NCI-H345 (cell line): ENCODE measurements at regions not wholly inside any gene's neighbourhood (a gene's known extent, or its start where the extent isn't known, plus 50 kb on each side); places are given as distances from the start of the nearest gene placed in this dataset.
A peak's percentile ranks its signal among the peaks of the same experiment; 100 is the strongest.
"Not testable (repeated sequence)": the region's sequence is repeated elsewhere in the genome, so short reads cannot be mapped to it uniquely, and the experiment has no call there.

Experiments
- DNase-seq: peaks from one replicate; lab custom pipeline; 2025; lab: John Stamatoyannopoulos, UW

DNA sequence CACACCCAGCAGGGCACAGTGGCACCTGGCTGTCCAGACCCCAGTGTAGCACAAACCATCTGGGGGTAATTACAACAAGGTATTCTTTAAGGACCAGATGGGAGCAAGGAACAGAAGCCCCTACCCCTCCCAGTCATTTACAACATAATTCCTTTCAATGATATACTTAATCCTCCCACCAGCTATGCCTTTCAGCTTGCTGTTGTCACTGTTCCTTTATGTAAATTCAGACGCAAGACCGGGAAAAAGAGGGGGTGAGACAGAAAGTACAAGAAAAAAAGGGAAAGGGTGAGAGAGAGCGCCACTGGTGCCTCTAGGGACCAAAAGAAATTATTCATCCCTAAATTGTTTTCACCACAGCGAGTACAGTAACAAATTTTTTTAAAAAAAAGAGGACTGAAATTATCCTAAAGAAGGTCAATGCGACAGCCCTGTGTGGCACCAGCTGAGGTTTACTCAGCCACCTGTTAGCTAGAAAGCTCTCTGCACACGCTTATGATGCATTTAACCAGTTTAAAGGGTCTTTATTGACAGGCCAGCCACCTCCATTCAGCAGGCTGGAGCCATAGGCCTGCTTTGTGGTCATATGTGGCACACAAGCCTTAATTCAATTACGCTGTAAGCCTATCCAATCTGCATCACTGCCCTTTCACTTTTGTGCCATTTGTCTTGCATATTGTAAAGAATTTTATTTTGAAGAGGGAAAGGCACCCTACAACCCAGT lies 210.2 kb upstream of the ISL1 start:
- DNase-seq = peak; percentile 77

DNA sequence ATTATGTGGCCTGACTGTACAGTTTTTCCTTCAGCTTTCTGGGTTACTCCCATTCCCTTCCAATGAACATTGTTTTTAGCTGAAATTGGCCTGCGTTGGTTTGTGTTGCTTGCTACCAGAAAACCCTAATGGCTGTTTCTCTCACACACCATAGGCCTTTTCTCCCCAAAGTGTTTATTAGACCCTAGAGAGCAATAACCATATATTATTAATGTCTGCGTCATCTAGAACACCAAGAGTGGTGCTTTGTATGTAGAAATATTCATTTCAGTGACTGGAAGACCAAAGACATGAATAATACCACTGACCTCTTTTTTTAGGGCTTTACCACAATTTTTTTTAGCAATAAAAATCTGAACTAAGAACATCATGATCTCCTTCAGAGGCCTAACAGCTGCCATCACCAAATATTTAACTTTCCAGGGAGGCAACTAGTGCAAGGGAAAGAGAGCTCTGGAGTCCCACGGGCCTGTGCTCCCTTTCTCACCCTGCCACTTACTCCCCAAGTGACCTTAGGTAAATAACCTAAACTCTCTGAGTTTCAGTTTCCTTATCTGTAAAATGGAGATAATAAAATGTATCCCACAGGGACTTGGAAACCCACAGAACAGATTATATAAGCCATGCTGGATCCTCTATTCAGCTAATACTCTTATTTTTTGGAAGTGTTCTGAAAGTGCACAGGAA lies 201.9 kb upstream of the ISL1 start:
- DNase-seq = no peak

DNA sequence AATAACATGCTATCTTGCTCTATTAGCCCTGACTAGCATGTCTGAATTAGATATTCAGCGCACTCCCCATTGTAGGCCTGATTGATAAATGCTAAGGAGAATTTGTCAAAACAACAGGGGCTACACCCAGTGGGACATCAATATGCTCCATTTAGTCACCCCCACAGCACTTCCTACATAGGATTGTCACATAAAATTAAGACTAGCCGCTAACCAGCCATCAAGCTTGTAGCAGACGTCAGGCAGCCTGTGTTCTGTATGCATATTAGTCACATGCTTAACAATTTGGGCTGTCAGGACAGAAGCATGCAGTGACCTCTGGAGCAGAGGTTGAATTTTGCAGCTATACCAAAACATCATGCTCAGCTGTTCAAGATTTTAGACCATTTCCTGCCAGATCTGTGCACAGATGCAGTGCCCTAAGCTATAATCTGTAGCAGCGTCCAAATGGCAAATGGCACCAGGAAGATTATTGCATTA lies 197.4 kb upstream of the ISL1 start:
- DNase-seq = no peak

DNA sequence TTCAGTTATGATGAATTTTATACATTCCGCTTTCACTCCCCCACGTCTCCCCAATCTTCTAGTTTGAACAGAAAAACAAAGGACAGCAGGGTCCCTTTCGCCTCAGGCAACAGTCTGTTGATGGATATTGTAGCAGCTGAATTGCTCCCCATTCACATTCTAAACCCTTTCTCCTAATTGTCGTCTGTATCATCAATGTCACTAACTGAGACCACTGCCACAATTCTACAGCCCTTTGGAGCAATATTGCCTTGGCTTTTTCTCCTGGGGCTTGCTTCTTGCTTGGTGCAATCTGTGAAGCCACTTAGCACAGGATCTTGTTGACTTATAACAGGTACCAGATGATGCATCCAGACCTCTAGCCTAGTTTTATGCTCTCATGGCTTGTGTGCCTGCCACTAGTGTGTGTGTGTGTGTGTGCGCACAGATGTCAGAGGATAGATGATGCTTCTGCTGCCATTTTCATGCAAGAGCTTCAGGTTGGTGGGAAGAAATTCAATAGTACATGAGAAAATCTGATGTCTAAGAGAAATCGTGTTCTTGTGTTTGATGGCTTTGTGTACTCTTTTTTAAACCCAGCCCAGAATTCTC lies 195.2 kb upstream of the ISL1 start:
- DNase-seq = peak; percentile 15

DNA sequence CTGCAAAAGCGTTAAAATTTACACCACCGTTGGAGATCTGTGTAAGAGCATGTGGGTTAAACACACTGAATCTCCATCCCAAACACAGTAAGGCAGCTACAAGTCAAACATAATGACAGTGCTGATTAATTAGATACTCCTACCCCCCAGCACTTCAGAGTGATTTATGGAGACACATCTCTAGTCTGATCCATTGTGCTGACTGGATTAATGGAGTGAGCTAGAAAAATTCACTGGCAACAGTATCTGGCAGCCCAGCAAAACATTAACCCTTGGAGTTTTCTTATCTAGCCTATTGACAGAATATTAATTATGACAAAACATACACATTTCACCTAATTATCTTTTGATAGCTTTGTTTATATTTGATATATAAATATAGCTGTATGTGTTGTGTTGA lies 188.6 kb upstream of the ISL1 start:
- peak; percentile 67 for DNase-seq

DNA sequence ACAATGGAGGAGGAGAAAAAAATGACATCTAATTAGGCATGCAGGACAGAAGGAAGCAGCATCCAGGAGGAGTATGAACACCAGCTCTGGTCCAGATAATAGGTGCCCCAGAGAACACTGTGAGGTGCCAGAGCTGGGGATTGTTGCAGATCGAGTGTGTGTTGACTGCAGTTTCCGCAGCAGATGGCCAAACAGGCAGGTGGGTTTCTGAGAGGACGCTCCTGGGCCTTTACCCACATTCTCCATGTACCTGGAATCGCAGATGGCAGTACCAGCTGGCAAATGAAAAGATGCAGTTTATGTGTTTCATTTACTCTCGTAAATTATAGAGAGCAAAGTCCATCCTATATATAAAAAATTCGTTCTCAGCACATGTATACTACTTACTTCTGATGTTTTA lies 182.2 kb upstream of the ISL1 start:
- DNase-seq = peak; percentile 75

DNA sequence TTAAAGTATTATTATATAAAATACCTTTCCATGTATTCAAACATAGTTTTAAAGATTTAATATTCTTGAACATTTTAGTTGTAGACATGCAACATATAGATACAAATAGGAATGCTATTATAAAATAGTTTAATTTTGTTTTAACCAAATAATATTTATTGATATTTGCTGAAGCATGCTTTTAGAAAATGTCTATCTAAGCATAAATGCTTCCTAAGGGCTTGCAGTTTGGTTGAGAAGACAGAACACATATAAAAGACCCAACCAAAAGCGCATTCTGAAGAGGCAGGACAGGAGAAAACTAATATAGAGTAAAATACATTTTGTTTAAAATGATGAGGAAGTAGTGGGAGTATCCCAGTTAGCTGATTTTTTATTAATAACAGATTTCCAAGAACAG lies 181.5 kb upstream of the ISL1 start:
- no peak for DNase-seq

DNA sequence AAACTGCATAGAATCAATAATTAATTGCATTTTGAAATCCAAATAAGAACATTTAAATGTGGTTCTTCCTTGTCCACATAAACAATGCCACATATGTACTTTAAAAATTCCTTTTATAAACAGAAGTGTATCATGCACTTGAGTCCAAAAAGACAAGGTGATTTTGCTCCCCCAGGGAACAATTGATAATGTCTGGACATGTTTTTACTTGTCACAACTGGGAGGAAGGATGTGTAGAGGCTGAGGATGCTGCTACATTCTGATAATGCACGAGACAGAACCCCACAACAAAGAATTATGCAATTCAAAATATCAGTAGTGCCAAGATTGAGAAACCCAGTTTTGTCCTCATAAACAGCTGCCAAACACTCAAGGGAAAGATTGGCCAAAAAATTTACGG lies 181.1 kb upstream of the ISL1 start:
- peak; percentile 36 for DNase-seq

DNA sequence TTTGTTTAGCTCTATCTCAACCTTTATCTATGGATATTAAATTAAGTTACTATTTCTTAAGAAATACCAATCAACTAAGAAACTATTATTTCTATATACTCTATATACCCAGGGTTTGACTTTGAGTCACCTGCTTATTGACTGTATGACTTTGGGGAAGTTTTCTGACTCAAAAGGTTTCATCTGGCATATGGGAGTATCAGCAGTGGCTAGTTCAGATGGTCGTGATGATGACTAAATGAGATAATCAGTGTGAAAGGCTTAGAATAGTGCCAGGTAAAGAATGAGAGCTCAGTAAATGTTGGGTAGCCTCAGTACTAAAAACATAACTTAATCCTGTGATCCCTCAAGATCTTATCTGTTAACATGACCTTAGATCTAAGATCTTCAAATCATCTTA lies 179.7 kb upstream of the ISL1 start:
- DNase-seq = no peak

DNA sequence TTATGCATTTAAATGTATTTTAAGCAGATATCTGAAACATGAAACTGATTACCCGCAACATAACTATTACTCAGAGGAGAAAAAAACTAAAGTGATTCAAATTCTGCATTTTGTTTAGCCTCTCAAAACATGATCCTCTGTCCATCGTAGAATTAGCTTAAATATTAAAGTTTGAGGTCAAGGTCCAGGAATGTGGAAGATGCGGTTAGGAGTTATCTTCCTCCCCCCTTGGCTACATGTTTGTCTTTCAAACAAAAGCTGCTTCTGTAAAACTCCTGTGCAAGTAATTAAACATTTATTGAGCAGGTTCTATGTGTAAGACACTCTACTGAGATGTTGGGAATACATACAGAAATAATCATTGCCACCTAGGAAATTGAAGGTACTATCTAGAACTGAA lies 175.0 kb upstream of the ISL1 start:
- no peak for DNase-seq

DNA sequence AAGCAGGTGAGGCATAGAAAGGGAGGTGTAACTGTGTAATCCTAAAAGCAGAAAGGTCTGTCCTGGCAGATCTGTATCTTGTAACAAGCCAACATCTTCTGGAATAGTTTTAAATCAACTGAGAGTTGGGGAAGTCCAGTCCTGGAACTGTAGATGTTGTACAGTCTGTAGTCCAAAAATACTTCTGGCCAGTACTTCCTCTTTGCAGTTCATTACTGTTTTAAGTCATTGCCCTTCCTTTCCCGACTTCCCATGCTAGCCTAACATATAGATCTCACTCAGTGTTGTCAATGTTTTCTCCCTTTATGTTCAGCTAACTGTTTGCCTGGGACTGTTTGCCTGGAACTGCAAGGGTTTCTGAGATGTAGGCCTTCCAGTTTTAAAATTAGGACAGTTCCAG lies 168.5 kb upstream of the ISL1 start:
- no peak for DNase-seq

DNA sequence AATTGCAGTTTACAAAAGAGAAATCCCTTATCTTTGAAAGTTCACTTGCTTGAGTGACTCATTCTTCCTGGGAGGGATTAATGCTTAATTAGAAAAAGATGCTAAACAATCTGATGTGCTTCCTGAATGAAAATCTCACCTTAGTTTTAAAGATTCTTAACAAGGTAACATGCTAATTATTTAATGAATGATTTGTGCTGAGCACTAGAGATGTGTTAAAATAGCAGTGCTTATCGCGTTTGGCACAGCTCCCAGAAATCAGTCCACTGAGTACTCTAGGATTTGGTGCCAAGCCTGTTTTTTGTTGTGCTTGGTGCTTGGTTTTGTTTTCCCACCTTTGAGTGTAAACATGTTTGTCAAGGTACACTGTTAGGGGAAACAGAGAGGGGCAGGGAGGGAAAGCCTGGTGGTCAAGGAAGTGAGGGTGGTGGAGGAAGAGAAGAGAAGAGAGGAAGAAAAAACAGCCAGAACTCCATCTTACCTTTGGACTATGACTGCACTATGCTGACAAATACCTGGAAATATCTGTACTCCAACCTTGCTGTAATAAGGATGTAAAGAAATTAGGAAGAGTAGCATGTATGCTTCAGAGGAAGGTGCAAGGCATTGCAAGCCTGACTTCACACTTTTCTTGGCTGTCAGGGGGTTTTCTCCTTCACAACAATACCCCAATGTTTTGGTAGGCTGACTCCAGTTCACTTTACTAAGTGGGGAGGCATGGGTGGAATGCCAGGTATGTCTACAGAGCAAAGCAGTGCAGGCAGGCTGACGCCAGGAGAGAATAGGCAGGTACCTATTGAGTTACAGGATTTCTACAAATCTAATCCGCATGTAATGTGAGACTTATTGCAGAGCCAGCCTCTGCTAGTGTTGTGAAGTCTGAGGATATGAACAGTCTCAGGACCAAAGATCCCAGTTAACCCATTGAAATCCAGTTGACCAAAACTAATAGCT lies 157.2 kb upstream of the ISL1 start:
- DNase-seq = peak; percentile 86

DNA sequence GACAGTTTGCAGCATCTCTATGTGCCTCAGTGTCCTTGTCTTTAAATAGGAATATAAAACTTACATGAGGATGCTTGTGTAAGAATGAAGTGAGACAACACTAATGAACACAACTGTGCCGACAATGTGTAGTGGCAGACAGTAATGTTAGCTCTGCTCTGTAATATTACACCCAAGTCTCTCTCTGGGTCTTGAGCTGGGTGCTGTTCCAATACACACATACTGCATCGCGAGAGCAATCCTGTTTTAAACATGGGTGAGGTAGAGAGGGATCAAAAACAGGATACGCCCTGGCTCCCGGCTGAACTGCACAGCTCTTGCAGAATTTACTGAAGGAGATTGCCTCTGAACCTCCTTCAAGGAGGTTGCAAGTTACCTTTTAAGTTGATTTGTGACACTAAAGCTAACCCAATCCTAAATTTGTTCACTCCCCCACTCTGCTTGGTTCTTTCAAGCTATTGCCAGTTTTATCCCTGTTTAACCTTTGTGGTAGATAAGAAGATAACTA lies 155.2 kb upstream of the ISL1 start:
- DNase-seq = no peak

DNA sequence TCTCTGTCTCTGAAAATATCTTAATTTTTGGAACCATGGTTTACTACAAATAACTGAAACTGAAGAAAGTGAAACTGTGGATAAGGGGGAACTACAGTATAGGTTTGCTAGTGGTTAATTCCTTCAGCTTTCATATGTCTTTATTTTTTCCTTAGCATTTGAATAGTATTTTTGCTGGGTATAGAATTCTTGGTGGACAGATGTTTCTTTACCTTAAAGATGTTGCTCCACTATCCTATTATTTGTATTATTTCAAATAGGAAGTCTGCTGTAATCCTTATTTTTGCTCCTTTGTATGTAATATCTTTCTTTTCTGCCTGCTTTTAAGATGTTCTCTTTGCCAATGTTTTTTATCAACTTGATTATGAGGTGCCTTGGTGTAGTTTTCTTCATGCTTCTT lies 152.9 kb upstream of the ISL1 start:
- no peak for DNase-seq

DNA sequence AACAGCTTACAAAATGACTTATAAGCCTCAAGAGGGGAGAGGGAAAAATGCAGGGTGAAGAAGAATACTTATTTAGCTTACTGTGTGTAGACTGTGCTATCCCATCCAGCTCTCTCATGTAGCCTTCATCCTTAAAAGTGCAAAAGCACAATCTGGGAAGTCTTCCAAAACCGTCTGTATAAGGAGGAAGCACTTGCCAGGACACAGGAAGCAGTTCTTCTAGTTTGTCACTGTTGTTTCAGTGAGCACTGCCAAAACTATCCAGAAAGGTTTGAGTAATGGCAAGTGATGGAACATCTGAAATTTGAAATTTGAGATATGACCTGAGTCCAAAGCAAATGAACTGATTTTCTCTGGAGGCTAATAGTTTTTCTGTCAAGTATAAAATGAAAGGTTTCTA lies 140.8 kb upstream of the ISL1 start:
- DNase-seq = no peak

DNA sequence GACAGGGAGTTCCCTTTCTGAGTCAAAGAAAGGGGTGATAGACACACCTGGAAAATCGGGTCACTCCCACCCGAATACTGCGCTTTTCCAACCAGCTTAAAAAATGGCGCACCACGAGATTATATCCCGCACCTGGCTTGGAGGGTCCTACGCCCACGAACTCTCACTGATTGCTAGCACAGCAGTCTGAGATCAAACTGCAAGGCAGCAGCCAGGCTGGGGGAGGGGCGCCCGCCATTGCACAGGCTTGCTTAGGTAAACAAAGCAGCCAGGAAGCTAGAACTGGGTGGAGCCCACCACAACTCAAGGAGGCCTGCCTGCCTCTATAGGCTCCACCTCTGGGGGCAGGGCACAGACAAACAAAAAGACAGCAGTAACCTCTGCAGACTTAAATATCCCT lies 132.3 kb upstream of the ISL1 start:
- not testable (repeated sequence) for DNase-seq

DNA sequence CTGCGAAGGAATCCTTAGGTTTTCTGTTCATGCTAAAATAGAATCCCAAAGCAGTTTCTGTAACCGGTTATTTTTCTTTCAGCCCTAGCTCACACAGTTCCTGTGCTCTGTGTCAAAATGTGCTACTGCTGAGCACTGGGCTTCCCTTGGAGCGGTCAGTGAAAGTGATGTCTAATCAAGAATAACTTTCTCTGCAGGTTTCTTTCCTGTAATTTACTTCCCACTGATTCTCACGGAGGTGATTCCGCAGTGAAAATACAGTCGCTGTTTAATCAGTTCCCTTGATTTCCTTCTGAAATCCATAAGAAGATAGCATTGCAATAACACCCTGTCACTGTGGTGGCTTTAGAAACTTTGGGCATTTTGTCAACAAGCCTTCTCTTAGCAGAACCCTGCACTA lies 112.0 kb upstream of the ISL1 start:
- no peak for DNase-seq

DNA sequence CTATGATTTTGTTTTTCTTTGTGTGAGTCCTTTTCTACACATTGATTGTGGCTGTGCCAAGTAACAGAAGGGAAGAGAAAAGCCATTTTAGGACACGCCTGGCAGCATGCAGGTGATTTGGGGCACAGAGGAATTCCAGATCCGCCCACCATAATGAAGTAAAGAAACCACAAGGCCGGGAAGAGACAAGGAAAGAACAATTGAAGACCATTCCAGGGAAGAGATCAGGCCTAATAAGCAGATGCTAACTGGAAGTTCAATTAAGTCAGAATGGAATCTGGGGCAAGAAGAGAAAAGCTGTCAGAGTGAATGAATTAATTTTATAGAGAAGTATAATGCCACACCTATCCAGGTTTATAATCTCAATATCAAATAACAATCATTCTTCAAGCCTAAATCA lies 110.2 kb upstream of the ISL1 start:
- no peak for DNase-seq

DNA sequence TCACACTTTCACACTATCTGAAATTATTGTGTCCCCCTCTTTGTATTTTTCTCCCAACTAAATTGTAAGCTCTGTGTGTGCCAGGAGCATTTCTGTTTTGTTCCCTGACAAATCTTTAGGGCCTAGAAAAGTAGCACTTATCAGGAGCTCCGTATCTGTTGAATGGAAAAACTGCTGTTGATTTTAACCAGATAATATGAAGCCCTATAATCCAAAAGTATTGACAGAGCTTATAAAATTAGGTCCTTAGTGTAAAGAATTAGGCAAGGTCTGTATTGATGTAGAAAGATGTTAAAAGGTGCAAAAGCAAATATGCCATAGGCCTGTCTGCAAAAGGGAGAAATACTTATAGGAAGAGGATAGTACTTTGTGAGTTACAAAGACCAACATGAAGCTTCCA lies 109.4 kb upstream of the ISL1 start:
- no peak for DNase-seq

DNA sequence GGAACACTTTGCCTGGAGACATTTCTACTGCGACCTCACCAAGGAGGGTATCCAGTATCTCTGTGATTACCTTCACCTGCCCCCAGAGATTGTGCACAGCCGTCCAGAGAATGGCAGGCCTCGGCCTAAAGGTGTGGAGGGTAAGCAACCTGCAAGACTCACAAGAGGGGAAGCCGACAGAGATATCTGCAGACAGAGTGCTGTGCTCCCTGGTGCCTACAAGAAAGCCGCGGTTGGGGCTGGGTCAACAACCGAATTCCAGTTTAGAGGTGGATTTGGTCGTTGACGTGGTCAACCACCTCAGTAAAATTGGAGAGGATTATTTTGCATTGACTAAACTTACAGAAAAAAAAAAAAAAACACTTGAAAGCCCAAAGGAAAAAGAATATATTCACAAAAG lies 107.8 kb upstream of the ISL1 start:
- no peak for DNase-seq

DNA sequence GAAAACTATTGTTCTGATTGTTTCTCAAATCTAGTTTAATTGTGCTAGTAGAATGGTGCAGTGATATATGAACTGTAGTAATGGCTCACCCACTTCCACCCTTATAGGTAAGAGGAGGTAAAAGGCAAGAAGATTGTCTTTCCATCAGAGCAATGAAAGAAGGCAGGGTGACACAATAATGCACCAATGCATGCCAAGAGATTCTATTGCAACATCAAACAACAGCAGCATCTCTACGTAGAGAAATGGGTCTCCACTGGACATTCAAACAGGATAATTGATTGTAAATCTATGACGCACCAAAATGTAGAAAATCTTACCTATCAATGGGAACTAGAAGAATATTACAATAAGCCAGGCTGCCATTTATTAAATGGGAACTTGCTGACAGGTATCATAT lies 107.0 kb upstream of the ISL1 start:
- no peak for DNase-seq

DNA sequence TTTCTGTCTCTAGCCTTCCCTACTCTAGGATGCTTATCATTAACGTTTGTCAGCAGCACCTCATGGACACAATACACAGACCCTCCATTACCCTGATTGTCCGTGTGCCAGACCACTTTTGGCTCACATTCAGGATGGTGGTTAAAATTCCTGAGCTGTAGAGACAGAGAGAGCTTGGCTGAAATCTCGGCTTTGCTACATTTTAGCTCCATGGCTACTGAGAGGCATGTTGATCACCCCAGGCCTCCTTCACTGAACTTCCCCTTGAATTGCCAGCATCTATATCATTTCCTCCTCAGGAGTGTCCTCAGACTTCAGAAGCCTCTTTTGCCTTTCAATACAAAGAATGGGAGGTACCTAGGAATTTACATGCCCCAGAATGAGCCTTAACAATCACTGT lies 104.7 kb upstream of the ISL1 start:
- no peak for DNase-seq
